GM12872 (cell line): ENCODE measurements at regions not wholly inside any gene's neighbourhood (a gene's known extent, or its start where the extent isn't known, plus 50 kb on each side); places are given as distances from the start of the nearest gene placed in this dataset.

Experiments
- TF ChIP-seq, protein P1 (sequence below): IDR thresholded peaks from 3 replicates; pipeline ENCODE4 v1.5.1; 2011; ENCODE audit warnings: low read depth, mild to moderate bottlenecking, low read length, moderate library complexity; ENCODE audit not compliant: insufficient read depth

DNA sequence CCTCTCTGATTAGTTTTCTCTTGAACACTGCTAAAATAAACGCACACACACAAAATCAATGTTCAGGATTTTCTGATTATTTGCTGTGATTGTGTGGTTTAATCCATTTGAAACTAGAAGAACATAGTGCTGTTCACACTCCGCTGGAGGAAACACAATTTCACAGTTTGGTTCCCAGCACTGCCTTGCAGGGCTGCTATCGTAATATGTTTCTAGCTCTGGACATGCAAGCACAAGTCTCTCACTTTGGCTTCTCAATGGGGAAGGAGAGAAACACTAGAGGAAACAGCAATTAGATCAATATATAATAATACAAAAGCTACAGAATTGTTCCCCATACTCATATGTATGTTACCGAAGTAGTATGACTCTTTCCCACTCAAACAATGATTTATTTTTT is 299.5 kb downstream of the NSUN3 start:
- TF ChIP-seq, protein P1, sequence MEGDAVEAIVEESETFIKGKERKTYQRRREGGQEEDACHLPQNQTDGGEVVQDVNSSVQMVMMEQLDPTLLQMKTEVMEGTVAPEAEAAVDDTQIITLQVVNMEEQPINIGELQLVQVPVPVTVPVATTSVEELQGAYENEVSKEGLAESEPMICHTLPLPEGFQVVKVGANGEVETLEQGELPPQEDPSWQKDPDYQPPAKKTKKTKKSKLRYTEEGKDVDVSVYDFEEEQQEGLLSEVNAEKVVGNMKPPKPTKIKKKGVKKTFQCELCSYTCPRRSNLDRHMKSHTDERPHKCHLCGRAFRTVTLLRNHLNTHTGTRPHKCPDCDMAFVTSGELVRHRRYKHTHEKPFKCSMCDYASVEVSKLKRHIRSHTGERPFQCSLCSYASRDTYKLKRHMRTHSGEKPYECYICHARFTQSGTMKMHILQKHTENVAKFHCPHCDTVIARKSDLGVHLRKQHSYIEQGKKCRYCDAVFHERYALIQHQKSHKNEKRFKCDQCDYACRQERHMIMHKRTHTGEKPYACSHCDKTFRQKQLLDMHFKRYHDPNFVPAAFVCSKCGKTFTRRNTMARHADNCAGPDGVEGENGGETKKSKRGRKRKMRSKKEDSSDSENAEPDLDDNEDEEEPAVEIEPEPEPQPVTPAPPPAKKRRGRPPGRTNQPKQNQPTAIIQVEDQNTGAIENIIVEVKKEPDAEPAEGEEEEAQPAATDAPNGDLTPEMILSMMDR: no peak

DNA sequence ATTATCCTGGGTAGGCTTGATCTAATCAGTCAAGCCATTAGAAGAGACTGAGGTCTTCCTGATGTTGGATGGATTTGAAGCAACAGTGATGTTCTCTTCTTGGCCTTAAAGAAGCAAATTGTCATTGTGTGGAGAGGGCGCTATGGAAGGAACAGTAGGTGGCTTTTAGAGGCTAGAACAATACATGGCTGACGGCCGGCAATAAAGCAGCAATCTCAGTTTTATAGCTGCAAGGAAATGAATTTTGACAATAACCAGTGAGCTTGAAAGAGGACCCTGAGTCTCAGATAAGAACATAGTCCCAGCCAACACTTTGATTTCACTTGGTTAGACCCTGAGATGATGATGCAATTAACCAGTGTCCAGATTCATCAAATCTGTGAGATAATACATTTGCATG is 302.1 kb downstream of the NSUN3 start:
- TF ChIP-seq, protein P1: no peak

DNA sequence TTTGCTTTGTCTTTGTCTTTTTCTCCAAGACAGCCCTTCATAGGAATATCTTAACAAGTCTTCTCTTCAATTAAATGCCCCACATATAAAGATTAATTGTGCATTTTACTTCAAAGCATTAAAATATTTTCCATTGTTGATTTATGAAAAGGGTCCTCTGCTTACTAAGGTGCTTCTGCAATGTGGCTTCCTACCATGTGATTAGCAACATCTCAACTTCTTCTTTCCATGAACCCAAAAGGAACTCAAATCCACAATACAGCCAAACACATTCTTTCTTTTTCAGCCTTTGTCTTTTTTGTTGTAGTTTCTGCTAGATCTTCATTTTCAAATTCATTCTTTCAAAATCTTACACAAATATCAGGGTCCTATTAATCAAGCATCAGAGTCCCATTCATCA is 309.2 kb downstream of the NSUN3 start:
- TF ChIP-seq, protein P1: no peak

DNA sequence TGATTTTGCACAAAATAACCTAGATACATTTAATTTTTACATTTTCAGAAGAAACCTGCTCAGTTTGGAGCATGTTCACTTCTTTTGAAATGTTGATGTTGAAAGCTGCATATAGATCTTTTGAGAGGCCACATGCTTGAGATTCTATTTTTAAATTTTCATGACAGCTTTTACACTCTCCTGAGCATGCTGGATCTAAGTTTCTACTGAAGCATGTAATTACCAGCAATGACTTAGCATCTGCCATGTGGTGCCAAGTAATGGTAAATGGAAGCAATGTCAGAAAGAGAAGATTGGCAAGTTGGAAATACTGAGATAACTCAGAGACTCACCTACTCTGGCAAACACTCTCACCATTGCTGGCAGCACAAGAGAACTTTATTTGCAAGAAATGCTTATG is 310.6 kb downstream of the NSUN3 start:
- TF ChIP-seq, protein P1: no peak

DNA sequence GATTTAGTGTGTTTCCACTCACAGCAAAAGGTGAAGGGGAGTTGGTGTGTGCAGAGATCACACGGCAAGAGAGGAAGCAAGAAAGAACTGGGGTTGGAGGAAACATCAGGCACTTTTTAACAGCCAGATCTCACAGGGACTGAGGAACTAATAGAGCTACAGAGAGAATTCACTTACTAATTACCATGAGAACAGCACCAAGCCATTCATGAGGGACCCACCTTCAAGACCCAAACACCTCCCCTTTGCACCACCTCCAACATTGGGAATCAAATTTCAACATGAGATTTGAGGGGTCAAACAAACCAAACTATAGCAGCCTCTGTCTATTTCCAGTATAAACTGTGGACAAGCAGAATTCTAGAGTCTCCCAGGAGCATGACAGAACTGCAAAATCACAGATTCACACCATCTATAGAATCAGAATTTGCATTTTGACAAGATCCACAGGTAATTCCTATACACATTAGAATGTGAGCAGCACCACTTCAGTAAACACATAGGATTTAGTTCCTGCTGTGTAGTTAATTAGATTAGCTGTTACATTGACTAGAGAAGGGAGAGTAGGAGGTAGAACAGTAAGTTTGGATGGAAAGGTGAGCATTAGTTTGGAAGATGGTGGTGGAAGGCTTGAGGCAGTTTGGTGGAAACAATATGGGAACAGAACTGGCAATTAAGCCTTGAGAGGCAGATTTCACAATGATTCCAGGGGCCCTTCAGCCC is 311.7 kb downstream of the NSUN3 start:
- TF ChIP-seq, protein P1: no peak

DNA sequence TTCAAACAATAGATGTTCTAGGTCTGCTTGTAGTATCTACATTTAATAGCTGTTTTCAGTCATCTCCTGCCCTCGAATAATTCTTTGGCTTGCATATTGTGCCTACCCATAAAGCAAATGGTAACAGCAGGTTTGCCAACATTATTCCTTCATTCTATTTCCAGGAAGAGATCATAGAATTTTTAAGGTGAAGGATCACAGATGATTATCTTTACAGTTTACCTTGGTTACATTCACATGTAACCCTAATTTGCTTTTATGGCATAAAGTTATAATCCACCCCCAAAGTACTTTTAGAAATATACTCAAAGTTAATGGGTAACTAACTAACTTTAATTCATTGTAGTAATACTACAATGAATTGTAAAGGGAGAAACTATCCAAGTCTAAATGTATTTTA is 315.5 kb downstream of the NSUN3 start:
- TF ChIP-seq, protein P1: no peak

DNA sequence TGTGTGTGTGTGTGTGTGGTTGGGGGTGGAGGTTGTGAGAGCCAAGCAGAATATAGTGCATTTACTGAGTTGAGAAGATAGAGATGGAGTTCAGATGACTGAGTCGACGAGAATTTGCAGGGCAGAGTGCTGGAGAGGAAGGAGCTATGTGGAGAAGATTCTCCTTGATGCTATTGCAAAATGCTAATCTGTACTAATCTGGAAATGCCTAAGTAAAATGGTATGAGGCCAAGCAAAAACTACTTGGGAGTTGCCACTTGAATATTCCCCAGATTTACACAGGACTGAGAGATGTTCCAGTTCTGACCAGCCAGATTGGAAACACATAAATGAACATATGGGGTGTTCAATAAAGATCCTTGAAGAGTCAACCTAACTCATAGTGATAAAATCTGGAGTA is 316.4 kb downstream of the NSUN3 start:
- TF ChIP-seq, protein P1: no peak
